Embryonic facial prominence (tissue), 1 donor: ENCODE measurements at regions not wholly inside any gene's neighbourhood (a gene's known extent, or its start where the extent isn't known, plus 50 kb on each side); places are given as distances from the start of the nearest gene placed in this dataset.

Source experiments
- DNase-seq: peaks from one replicate; pipeline ENCODE4 v3.0.0-alpha.2; 2016; ENCODE audit errors: extremely low spot score

GRCh38 chr16:79372503-79373184, 227.9 kb downstream of the MAF start:
- DNase-seq: no peak

GRCh38 chr16:79370736-79371135, 229.8 kb downstream of the MAF start:
- no peak for DNase-seq

GRCh38 chr16:79369796-79370195, 230.7 kb downstream of the MAF start:
- DNase-seq: no peak

GRCh38 chr16:79367822-79368221, 232.7 kb downstream of the MAF start:
- no peak for DNase-seq

GRCh38 chr16:79366635-79367034, 233.9 kb downstream of the MAF start:
- DNase-seq: no peak

- DNase-seq: no peak
Measured at GRCh38 chr16:79365702-79366101, 234.8 kb downstream of the MAF start.

- DNase-seq: no peak
Measured at GRCh38 chr16:79363484-79363883, 237.1 kb downstream of the MAF start.

GRCh38 chr16:79363035-79363434, 237.5 kb downstream of the MAF start:
- no peak for DNase-seq

GRCh38 chr16:79362300-79362970, 238.1 kb downstream of the MAF start:
- DNase-seq: no peak

- DNase-seq: no peak
Measured at GRCh38 chr16:79361132-79361751, 239.3 kb downstream of the MAF start.

GRCh38 chr16:79360267-79360666, 240.3 kb downstream of the MAF start:
- DNase-seq: no peak

- no peak for DNase-seq
Measured at GRCh38 chr16:79359082-79359481, 241.5 kb downstream of the MAF start.

GRCh38 chr16:79358188-79358587, 242.3 kb downstream of the MAF start:
- no peak for DNase-seq

- no peak for DNase-seq
Measured at GRCh38 chr16:79355600-79356358, 244.8 kb downstream of the MAF start.

GRCh38 chr16:79351927-79352326, 248.6 kb downstream of the MAF start:
- DNase-seq: no peak

- no peak for DNase-seq
Measured at GRCh38 chr16:79349803-79350202, 250.7 kb downstream of the MAF start.

- no peak for DNase-seq
Measured at GRCh38 chr16:79348521-79349306, 251.8 kb downstream of the MAF start.

- DNase-seq: no peak
Measured at GRCh38 chr16:79347277-79347676, 253.3 kb downstream of the MAF start.

GRCh38 chr16:79339863-79340262, 260.7 kb downstream of the MAF start:
- DNase-seq: no peak

- DNase-seq: no peak
Measured at GRCh38 chr16:79337906-79338305, 262.6 kb downstream of the MAF start.

- no peak for DNase-seq
Measured at GRCh38 chr16:79336437-79337229, 263.9 kb downstream of the MAF start.
